Vagina (tissue), 2 donors: ENCODE measurements at regions not wholly inside any gene's neighbourhood (a gene's known extent, or its start where the extent isn't known, plus 50 kb on each side); places are given as distances from the start of the nearest gene placed in this dataset.

Experiments used
- POLR2AphosphoS5 ChIP-seq, 2 donors: sonication (generic); formaldehyde crosslinking; IDR thresholded peaks; one replicate each; pipeline ENCODE4 v1.9.0; 2017; ENCODE audit warnings: antibody characterized with exemption in 2 of 2, mild to moderate bottlenecking in 2 of 2, low read depth in 1 of 2; ENCODE audit not compliant: insufficient read depth in 1 of 2
- TF ChIP-seq, protein P1 (sequence below), 3 experiments: fragments of 450-650 bp in 2 of 3; fragments of 200-600 bp in 1 of 3; sonication (generic) in 1 of 3; IDR thresholded peaks; one replicate each; pipeline ENCODE4 v1.5.1; 2017 to 2019; ENCODE audit warnings: antibody characterized with exemption in 3 of 3, mild to moderate bottlenecking in 2 of 3, moderate library complexity in 2 of 3

DNA sequence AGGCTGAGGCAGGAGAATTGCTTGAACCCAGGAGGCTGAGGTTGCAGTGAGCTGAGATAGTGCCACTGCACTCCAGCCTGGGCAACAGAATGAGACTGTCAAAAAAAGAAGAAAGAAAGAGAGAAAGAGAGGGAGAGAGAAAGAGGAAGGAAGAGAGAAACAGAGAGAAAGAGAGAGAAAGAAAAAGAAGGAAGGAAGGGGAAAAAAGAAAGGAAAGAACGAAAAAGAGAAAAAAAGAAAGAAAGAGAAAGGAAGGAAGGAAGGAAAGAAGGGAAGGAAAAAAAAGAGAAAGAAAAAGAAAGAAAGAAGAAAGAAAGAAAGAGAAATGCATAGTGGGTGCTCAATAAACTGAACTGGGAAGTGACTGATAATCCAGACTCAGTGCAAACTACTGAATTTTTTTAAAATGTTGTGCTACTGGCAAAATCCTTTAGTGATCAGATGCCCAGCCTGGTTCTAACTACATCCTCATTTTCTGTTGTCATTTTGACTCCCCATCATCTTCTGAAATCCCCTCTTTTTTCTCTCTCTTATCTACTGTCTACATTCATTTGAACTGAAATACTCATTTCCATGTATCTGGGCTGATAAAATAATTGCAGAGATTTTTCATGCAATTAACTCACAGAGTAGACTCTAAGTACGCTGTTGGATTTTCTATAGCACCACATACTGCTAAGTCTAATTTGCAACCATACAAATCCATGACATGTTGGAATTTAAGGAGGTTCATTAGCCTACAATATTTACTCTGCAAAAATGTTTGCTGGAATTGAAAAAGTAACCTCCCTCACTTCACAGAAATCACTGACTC lies 85.3 kb upstream of the HIVEP1 start:
- TF ChIP-seq, protein P1, sequence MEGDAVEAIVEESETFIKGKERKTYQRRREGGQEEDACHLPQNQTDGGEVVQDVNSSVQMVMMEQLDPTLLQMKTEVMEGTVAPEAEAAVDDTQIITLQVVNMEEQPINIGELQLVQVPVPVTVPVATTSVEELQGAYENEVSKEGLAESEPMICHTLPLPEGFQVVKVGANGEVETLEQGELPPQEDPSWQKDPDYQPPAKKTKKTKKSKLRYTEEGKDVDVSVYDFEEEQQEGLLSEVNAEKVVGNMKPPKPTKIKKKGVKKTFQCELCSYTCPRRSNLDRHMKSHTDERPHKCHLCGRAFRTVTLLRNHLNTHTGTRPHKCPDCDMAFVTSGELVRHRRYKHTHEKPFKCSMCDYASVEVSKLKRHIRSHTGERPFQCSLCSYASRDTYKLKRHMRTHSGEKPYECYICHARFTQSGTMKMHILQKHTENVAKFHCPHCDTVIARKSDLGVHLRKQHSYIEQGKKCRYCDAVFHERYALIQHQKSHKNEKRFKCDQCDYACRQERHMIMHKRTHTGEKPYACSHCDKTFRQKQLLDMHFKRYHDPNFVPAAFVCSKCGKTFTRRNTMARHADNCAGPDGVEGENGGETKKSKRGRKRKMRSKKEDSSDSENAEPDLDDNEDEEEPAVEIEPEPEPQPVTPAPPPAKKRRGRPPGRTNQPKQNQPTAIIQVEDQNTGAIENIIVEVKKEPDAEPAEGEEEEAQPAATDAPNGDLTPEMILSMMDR (IDR thresholded peaks at IDR 0.05) = no peak
- TF ChIP-seq POLR2AphosphoS5 (IDR thresholded peaks at IDR 0.05; ENCODE audit: insufficient read depth in 1 of 2, low read depth in 1 of 2) = no peak
